Kidney (tissue), 13 donors: ENCODE measurements at regions not wholly inside any gene's neighbourhood (a gene's known extent, or its start where the extent isn't known, plus 50 kb on each side); places are given as distances from the start of the nearest gene placed in this dataset.
A peak's percentile ranks its signal among the peaks of the same experiment; 100 is the strongest.
"Not testable (repeated sequence)": the region's sequence is repeated elsewhere in the genome, so short reads cannot be mapped to it uniquely, and the experiment has no call there.

Source experiments
- DNase-seq, 5 donors: peaks; one replicate each; pipeline ENCODE4 v3.0.0-alpha.2; 2013 to 2020
- FAIRE-seq: peaks from 2 replicates; lab custom pipeline; 2012; peaks lifted over from hg19 to GRCh38; lab: Jason Lieb, UNC
- H3K27ac ChIP-seq, 2 donors: one replicate each; pipeline ENCODE4 v1.7.0; 2013; ENCODE audit warnings: low read depth in 2 of 2, low read length in 2 of 2, inconsistent platforms in 1 of 2
- H3K27me3 ChIP-seq: one replicate; pipeline ENCODE4 v1.7.1; 2013; ENCODE audit warnings: low read length, inconsistent platforms; ENCODE audit not compliant: control insufficient read depth, insufficient read depth
- H3K36me3 ChIP-seq, 3 donors: one replicate each; pipeline versions ENCODE4 v1.7.0 to v1.7.1; 2013; ENCODE audit warnings: low read length in 3 of 3, control low read depth in 1 of 3, inconsistent platforms in 1 of 3; ENCODE audit not compliant: insufficient read depth in 3 of 3, control insufficient read depth in 2 of 3
- H3K4me1 ChIP-seq, 3 donors: one replicate each; pipeline versions ENCODE4 v1.7.0 to v1.7.1; 2013; ENCODE audit warnings: low read length in 3 of 3, inconsistent platforms in 1 of 3, low read depth in 1 of 3; ENCODE audit not compliant: control insufficient read depth in 2 of 3, insufficient read depth in 2 of 3
- H3K4me3 ChIP-seq, 3 donors: one replicate each; pipeline versions ENCODE4 v1.7.0 to v1.8.1; 2013; ENCODE audit warnings: low read length in 3 of 3, control low read depth in 1 of 3, inconsistent platforms in 1 of 3
- H3K9ac ChIP-seq, 3 donors: one replicate each; pipeline versions ENCODE4 v1.7.0 to v1.7.1; 2013; ENCODE audit warnings: low read length in 3 of 3, control low read depth in 1 of 3, inconsistent platforms in 1 of 3
- H3K9me3 ChIP-seq, 3 donors: one replicate each; pipeline versions ENCODE4 v1.7.0 to v1.7.1; 2013; ENCODE audit warnings: low read length in 3 of 3, control low read depth in 1 of 3, inconsistent platforms in 1 of 3; ENCODE audit not compliant: control insufficient read depth in 2 of 3, insufficient read depth in 1 of 3
- CTCF ChIP-seq: IDR thresholded peaks from 3 replicates; pipeline ENCODE4 v1.5.1; 2012; ENCODE audit warnings: mild to moderate bottlenecking, moderate library complexity, borderline replicate concordance; ENCODE audit not compliant: insufficient read depth; ENCODE audit errors: extremely low read depth
- intact Hi-C: fragments of 100-400 bp; cut with DNase I; formaldehyde crosslinking; loops from one replicate; pipeline ENCODE4 v1.11.1; 2022
- donor health status: control.
- donor health status: control.
- donor health status: control.
- donor health status: control.
- donor health status: control.
- donor health status: DM: yes; HTN: yes; CAD: no.
- donor health status: Normal renal cell carcinoma (clear cell type).

GRCh38 chr20:51926670-51927305 is 124.5 kb upstream of the SALL4 start:
- H3K36me3 ChIP-seq, result no peaks in the 10 kb centered on the region
- H3K9me3 ChIP-seq, result no peaks in the 10 kb centered on the region
- H3K4me3 ChIP-seq, result no peak overlapping the region
- peak in 1 of 5 donors; percentile 23 for DNase-seq
- no peak for FAIRE-seq
- TF ChIP-seq CTCF, result no peak
- no peak overlapping the region for H3K27ac ChIP-seq
- H3K9ac ChIP-seq, result no peak overlapping the region
- H3K4me1 ChIP-seq, result no peaks in the 10 kb centered on the region
- intact Hi-C loops, result no loop called here
- H3K27me3 ChIP-seq, result no peaks in the 10 kb centered on the region

GRCh38 chr20:51924509-51924908 is 122.2 kb upstream of the SALL4 start:
- H3K4me1 ChIP-seq, result no peaks in the 10 kb centered on the region
- FAIRE-seq, result no peak
- H3K9me3 ChIP-seq, result no peaks in the 10 kb centered on the region
- no peak for DNase-seq
- H3K27me3 ChIP-seq, result no peaks in the 10 kb centered on the region
- no peak overlapping the region for H3K9ac ChIP-seq
- no peak overlapping the region for H3K27ac ChIP-seq
- TF ChIP-seq CTCF, result no peak
- no peak overlapping the region for H3K4me3 ChIP-seq
- intact Hi-C loops, result no loop called here
- H3K36me3 ChIP-seq, result no peaks in the 10 kb centered on the region

GRCh38 chr20:51923633-51924032 is 121.3 kb upstream of the SALL4 start:
- FAIRE-seq, result no peak
- H3K27me3 ChIP-seq, result no peaks in the 10 kb centered on the region
- H3K4me1 ChIP-seq, result no peaks in the 10 kb centered on the region
- H3K27ac ChIP-seq, result no peak overlapping the region
- DNase-seq, result no peak
- H3K4me3 ChIP-seq, result no peak overlapping the region
- intact Hi-C loops, result no loop called here
- H3K36me3 ChIP-seq, result no peaks in the 10 kb centered on the region
- TF ChIP-seq CTCF, result no peak
- H3K9ac ChIP-seq, result no peak overlapping the region
- no peaks in the 10 kb centered on the region for H3K9me3 ChIP-seq

- DNase-seq, H3K36me3 ChIP-seq, intact Hi-C loops, H3K4me1 ChIP-seq, H3K9me3 ChIP-seq, H3K4me3 ChIP-seq, H3K9ac ChIP-seq, H3K27ac ChIP-seq, H3K27me3 ChIP-seq, FAIRE-seq: not testable (repeated sequence)
These were observed 120.5 kb upstream of the SALL4 start for GRCh38 chr20:51922812-51923211.
